SK-N-SH (cell line): ENCODE measurements at regions not wholly inside any gene's neighbourhood (a gene's known extent, or its start where the extent isn't known, plus 50 kb on each side); places are given as distances from the start of the nearest gene placed in this dataset.
A peak's percentile ranks its signal among the peaks of the same experiment; 100 is the strongest.

Source experiments
- CTCF ChIA-PET: fragments of 300-600, 350-600 bp; formaldehyde crosslinking; extraction: SDS; loops from one replicate; lab custom pipeline; 2021; lab: Yijun Ruan, JAX
- POLR2A ChIA-PET: fragments of 350-600 bp; sonication (Branson Sonifier 250); formaldehyde crosslinking; extraction: SDS; loops from one replicate; lab custom pipeline; 2020; ENCODE audit warnings: antibody characterized with exemption, inconsistent platforms; lab: Yijun Ruan, JAX
- DNase-seq: peaks from one replicate; pipeline ENCODE4 v3.0.0; 2012
- H2AFZ ChIP-seq: fragments of 200-600 bp; sonication (generic); 2 replicates; pipeline ENCODE4 v1.8.1; 2016; ENCODE audit warnings: antibody characterized with exemption, mild to moderate bottlenecking, low read depth
- H3F3A ChIP-seq: fragments of 200-600 bp; sonication (generic); replicated peaks from 2 replicates; pipeline ENCODE3; 2016; ENCODE audit warnings: antibody characterized with exemption, mild to moderate bottlenecking; ENCODE audit not compliant: insufficient read depth
- H3K27ac ChIP-seq, 2 experiments: fragments of 200-500 bp in 1 of 2; fragments of 200-600 bp in 1 of 2; sonication (Bioruptor generic) in 1 of 2; sonication (generic), shearing (Covaris generic) in 1 of 2; 2 replicates each; pipeline versions ENCODE4 v1.5.1 to v1.6.1; 2014 to 2016; ENCODE audit warnings: low read depth in 2 of 2, inconsistent platforms in 1 of 2, low read length in 1 of 2, mild to moderate bottlenecking in 1 of 2, mixed read lengths in 1 of 2
- H3K27me3 ChIP-seq: fragments of 200-600 bp; sonication (generic), shearing (Covaris generic); 2 replicates; pipeline ENCODE4 v1.6.1; 2016; ENCODE audit warnings: mixed run types; ENCODE audit not compliant: insufficient read depth
- H3K36me3 ChIP-seq, 2 experiments: fragments of 200-500 bp in 1 of 2; fragments of 200-600 bp in 1 of 2; sonication (Bioruptor generic) in 1 of 2; sonication (generic) in 1 of 2; replicated peaks in 1 of 2; 2 replicates each; pipeline versions ENCODE3 to v1.5.1; 2014 to 2016; ENCODE audit warnings: low read length in 1 of 2, mild to moderate bottlenecking in 1 of 2; ENCODE audit not compliant: insufficient read depth in 2 of 2, control insufficient read depth in 1 of 2
- H3K4me1 ChIP-seq, 2 experiments: fragments of 200-500 bp in 1 of 2; fragments of 200-600 bp in 1 of 2; sonication (Bioruptor generic) in 1 of 2; sonication (generic), shearing (Covaris generic) in 1 of 2; 2 replicates each; pipeline versions ENCODE4 v1.5.1 to v1.6.1; 2014 to 2016; ENCODE audit warnings: low read depth in 1 of 2, low read length in 1 of 2, mixed run types in 1 of 2; ENCODE audit not compliant: insufficient read depth in 2 of 2, control insufficient read depth in 1 of 2
- H3K4me2 ChIP-seq: fragments of 200-600 bp; sonication (generic), shearing (Covaris generic); 2 replicates; pipeline ENCODE4 v1.6.1; 2017; ENCODE audit warnings: mixed run types
- H3K4me3 ChIP-seq, 2 experiments: fragments of 200-500 bp in 1 of 2; fragments of 200-600 bp in 1 of 2; sonication (Bioruptor generic) in 1 of 2; sonication (generic), shearing (Covaris generic) in 1 of 2; 2 replicates each; pipeline versions ENCODE4 v1.5.1 to v1.8.1; 2014 to 2016; ENCODE audit warnings: low read depth in 2 of 2, inconsistent platforms in 1 of 2, low read length in 1 of 2, mild to moderate bottlenecking in 1 of 2, mixed read lengths in 1 of 2, moderate library complexity in 1 of 2
- H3K79me2 ChIP-seq: fragments of 200-600 bp; sonication (generic); 2 replicates; pipeline ENCODE4 v1.8.1; 2017; ENCODE audit warnings: mild to moderate bottlenecking; ENCODE audit not compliant: insufficient read depth
- H3K9ac ChIP-seq: fragments of 200-600 bp; sonication (generic); 2 replicates; pipeline ENCODE4 v1.6.1; 2017; ENCODE audit warnings: mixed run types
- H3K9me2 ChIP-seq: fragments of 200-600 bp; sonication (generic); 2 replicates; pipeline ENCODE4 v1.6.1; 2017; ENCODE audit warnings: mixed run types
- H3K9me3 ChIP-seq: fragments of 200-600 bp; sonication (generic); 2 replicates; pipeline ENCODE4 v1.6.1; 2017; ENCODE audit warnings: mixed run types, mild to moderate bottlenecking, moderate library complexity
- H4K20me1 ChIP-seq: fragments of 200-600 bp; sonication (generic); 2 replicates; pipeline ENCODE4 v1.6.1; 2017; ENCODE audit warnings: mild to moderate bottlenecking, mixed run types; ENCODE audit not compliant: insufficient read depth
- CHD2 ChIP-seq: fragments of 150-350 bp; IDR thresholded peaks from 2 replicates; pipeline ENCODE4 v1.6.1; 2018; ENCODE audit warnings: low read length; ENCODE audit not compliant: partially characterized antibody
- ELF1 ChIP-seq: IDR thresholded peaks from 2 replicates; pipeline ENCODE4 v1.4.0; 2012
- EZH2phosphoT487 ChIP-seq: fragments of 200-600 bp; sonication (generic); IDR thresholded peaks from 2 replicates; pipeline ENCODE4 v1.6.1; 2017; ENCODE audit warnings: low read depth, mixed run types, mild to moderate bottlenecking, antibody characterized with exemption, moderate library complexity, borderline replicate concordance
- FOXM1 ChIP-seq: IDR thresholded peaks from 2 replicates; pipeline ENCODE4 v1.4.0; 2012; ENCODE audit warnings: low read depth, mild to moderate bottlenecking
- GABPA ChIP-seq: IDR thresholded peaks from 2 replicates; pipeline ENCODE4 v1.4.0; 2012; ENCODE audit warnings: low read depth, mild to moderate bottlenecking
- MXI1 ChIP-seq: IDR thresholded peaks from 2 replicates; pipeline ENCODE4 v1.6.1; 2012; ENCODE audit warnings: mild to moderate bottlenecking, low read depth, low read length, improper control_type of control experiment
- NRF1 ChIP-seq: IDR thresholded peaks from 2 replicates; pipeline ENCODE4 v1.6.1; 2012; ENCODE audit warnings: low read depth, mild to moderate bottlenecking, low read length
- POLR2AphosphoS5 ChIP-seq: IDR thresholded peaks from 2 replicates; pipeline ENCODE4 v1.6.1; 2012; ENCODE audit warnings: low read depth, low read length
- SMC3 ChIP-seq: IDR thresholded peaks from 2 replicates; pipeline ENCODE4 v1.6.1; 2012; ENCODE audit warnings: low read depth, low read length, improper control_type of control experiment
- TAF1 ChIP-seq: IDR thresholded peaks from 2 replicates; pipeline ENCODE4 v1.6.1; 2012; ENCODE audit warnings: low read depth, mild to moderate bottlenecking, low read length, moderate library complexity, borderline replicate concordance
- TEAD4 ChIP-seq: IDR thresholded peaks from 2 replicates; pipeline ENCODE4 v1.4.0; 2012; ENCODE audit warnings: mild to moderate bottlenecking, borderline replicate concordance; ENCODE audit not compliant: insufficient read depth
- YY1 ChIP-seq: IDR thresholded peaks from 2 replicates; pipeline ENCODE4 v1.4.0; 2012; ENCODE audit warnings: low read depth, mild to moderate bottlenecking
- WGBS: methylation state at CpG from one replicate; pipeline ENCODE4 v1.1.6; 2017; ENCODE audit warnings: low lambda C conversion rate; 5-methylcytosine and 5-hydroxymethylcytosine counted together
- TF ChIP-seq, protein P1 (sequence below): IDR thresholded peaks from 2 replicates; pipeline ENCODE4 v1.6.1; 2012; ENCODE audit warnings: mild to moderate bottlenecking, low read depth, low read length, moderate library complexity
- TF ChIP-seq, protein P2 (sequence below): IDR thresholded peaks from 2 replicates; pipeline ENCODE4 v1.4.0; 2012; ENCODE audit warnings: low read depth, borderline replicate concordance
- TF ChIP-seq, protein P3 (sequence below): fragments of 150-350 bp; IDR thresholded peaks from 2 replicates; pipeline ENCODE4 v1.6.1; 2016; ENCODE audit warnings: mild to moderate bottlenecking, low read depth, low read length
- TF ChIP-seq, protein P4 (sequence below): fragments of 200-600 bp; sonication (generic); IDR thresholded peaks from 2 replicates; pipeline ENCODE4 v1.6.1; 2017; ENCODE audit warnings: antibody characterized with exemption, mild to moderate bottlenecking, moderate library complexity

DNA sequence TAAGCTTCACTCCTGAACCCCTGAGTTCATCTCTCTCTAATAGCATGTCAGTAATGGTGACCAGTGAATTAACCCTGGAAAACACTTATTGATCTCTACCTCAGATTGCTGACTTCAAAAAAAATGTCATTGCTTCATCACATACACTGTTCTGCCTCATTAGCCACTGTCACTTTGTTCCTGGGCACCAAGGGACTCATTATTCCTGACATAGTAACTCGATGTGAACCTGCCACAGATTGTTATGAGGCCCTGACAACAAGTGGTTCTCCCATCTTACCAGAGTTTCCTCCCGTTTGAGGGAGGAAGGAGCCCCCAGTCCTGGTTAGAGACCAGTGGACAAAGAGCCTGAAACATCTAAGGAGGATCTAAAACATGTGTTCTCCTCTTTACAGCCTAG lies 403.3 kb upstream of the SMIM21 start (continued):
- TF ChIP-seq, protein P1, sequence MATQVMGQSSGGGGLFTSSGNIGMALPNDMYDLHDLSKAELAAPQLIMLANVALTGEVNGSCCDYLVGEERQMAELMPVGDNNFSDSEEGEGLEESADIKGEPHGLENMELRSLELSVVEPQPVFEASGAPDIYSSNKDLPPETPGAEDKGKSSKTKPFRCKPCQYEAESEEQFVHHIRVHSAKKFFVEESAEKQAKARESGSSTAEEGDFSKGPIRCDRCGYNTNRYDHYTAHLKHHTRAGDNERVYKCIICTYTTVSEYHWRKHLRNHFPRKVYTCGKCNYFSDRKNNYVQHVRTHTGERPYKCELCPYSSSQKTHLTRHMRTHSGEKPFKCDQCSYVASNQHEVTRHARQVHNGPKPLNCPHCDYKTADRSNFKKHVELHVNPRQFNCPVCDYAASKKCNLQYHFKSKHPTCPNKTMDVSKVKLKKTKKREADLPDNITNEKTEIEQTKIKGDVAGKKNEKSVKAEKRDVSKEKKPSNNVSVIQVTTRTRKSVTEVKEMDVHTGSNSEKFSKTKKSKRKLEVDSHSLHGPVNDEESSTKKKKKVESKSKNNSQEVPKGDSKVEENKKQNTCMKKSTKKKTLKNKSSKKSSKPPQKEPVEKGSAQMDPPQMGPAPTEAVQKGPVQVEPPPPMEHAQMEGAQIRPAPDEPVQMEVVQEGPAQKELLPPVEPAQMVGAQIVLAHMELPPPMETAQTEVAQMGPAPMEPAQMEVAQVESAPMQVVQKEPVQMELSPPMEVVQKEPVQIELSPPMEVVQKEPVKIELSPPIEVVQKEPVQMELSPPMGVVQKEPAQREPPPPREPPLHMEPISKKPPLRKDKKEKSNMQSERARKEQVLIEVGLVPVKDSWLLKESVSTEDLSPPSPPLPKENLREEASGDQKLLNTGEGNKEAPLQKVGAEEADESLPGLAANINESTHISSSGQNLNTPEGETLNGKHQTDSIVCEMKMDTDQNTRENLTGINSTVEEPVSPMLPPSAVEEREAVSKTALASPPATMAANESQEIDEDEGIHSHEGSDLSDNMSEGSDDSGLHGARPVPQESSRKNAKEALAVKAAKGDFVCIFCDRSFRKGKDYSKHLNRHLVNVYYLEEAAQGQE, result no peak

DNA sequence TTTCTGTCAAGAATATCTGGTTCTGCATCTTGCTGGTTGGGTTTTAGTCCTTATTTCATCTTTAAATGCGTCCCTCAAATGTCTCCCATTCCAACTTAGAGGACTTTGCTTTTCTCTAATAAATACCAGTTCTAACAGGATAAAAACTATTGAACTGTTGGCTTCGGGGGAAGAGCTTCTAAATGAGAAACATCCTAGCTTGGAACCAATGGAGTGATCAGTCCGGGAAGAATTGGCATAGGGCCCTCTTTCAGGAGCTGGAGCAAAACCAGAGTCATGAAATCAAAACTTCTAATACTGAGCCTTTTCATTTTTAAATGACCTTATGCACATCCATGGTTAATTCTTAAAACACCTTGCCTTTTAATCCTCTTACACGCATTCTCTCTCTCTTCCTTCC lies 401.6 kb upstream of the SMIM21 start:
- Histone ChIP-seq H4K20me1 (no peaks in the 10 kb centered on the region), H3K4me1 (peaks cover 0 to 15% of the 10 kb centered on the region in 2 experiments; a peak in 2 of 4 replicates), H3K27ac (0 out of 4 replicates have a peak overlapping the region, but pooled peaks of 1 of the 2 experiments have one; percentile 11), H3K27me3 (no peaks in the 10 kb centered on the region), H3F3A (no peaks in the 10 kb centered on the region), H3K4me2 (no peak overlapping the region), H3K36me3 (no peaks in the 10 kb centered on the region), H3K9me2 (no peaks in the 10 kb centered on the region), H3K9ac (no peak overlapping the region), H3K9me3 (no peaks in the 10 kb centered on the region), H3K79me2 (no peaks in the 10 kb centered on the region), H2AFZ (no peak overlapping the region), H3K4me3 (no peak overlapping the region)
- DNase-seq, result no peak
- ChIA-PET POLR2A (no interaction called here), CTCF (interaction anchor here (0.7 kb wide), 1 partner anchor 49 kb away, joined by 4 read pairs; no protein-coding TSS in a partner anchor)
- whole genome bisulfite sequencing, result 10% methylated on average over 4 of the region's 4 CpGs
- TF ChIP-seq FOXM1 (no peak), SMC3 (no peak), CHD2 (no peak), ELF1 (no peak), YY1 (no peak), TAF1 (no peak), TEAD4 (no peak), POLR2AphosphoS5 (no peak), MXI1 (no peak), GABPA (no peak), NRF1 (no peak), EZH2phosphoT487 (no peak)
- TF ChIP-seq, protein P2, sequence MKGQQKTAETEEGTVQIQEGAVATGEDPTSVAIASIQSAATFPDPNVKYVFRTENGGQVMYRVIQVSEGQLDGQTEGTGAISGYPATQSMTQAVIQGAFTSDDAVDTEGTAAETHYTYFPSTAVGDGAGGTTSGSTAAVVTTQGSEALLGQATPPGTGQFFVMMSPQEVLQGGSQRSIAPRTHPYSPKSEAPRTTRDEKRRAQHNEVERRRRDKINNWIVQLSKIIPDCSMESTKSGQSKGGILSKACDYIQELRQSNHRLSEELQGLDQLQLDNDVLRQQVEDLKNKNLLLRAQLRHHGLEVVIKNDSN, result no peak
- TF ChIP-seq, protein P3, sequence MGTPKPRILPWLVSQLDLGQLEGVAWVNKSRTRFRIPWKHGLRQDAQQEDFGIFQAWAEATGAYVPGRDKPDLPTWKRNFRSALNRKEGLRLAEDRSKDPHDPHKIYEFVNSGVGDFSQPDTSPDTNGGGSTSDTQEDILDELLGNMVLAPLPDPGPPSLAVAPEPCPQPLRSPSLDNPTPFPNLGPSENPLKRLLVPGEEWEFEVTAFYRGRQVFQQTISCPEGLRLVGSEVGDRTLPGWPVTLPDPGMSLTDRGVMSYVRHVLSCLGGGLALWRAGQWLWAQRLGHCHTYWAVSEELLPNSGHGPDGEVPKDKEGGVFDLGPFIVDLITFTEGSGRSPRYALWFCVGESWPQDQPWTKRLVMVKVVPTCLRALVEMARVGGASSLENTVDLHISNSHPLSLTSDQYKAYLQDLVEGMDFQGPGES, result no peak
- TF ChIP-seq, protein P4, sequence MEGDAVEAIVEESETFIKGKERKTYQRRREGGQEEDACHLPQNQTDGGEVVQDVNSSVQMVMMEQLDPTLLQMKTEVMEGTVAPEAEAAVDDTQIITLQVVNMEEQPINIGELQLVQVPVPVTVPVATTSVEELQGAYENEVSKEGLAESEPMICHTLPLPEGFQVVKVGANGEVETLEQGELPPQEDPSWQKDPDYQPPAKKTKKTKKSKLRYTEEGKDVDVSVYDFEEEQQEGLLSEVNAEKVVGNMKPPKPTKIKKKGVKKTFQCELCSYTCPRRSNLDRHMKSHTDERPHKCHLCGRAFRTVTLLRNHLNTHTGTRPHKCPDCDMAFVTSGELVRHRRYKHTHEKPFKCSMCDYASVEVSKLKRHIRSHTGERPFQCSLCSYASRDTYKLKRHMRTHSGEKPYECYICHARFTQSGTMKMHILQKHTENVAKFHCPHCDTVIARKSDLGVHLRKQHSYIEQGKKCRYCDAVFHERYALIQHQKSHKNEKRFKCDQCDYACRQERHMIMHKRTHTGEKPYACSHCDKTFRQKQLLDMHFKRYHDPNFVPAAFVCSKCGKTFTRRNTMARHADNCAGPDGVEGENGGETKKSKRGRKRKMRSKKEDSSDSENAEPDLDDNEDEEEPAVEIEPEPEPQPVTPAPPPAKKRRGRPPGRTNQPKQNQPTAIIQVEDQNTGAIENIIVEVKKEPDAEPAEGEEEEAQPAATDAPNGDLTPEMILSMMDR, result no peak
